NOMO-1 treated with DMSO at 0.1 percent for 48 hours (cell line): ENCODE measurements at regions not wholly inside any gene's neighbourhood (a gene's known extent, or its start where the extent isn't known, plus 50 kb on each side); places are given as distances from the start of the nearest gene placed in this dataset.

Experiments
- DNase-seq: peaks from one replicate; lab custom pipeline; 2025; ENCODE audit not compliant: unreplicated experiment; lab: John Stamatoyannopoulos, UW

GRCh38 chr12:93102312-93102711 is 173.2 kb upstream of the EEA1 start:
- DNase-seq = no peak

- DNase-seq = no peak
Observed at GRCh38 chr12:93102744-93103143, 173.6 kb upstream of the EEA1 start.

GRCh38 chr12:93103154-93103553 is 174.1 kb upstream of the EEA1 start:
- DNase-seq = no peak

DNA sequence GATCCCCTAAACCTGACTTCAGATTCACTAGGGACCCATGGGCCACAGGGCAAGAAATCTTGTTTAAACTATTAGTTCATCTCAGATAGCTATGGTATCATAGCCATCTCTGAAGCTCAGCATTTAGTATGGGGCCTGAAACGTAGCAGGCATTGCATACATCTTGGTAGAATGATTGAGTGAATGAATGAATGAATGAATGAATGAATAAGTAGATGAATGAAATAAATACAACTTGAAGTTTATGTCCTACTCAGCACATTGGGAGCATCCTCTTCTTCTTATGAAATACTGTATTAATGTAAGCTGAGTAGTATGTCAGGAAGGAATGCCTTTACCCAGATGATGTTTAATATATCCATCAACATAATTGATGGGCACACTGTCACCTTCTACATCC is 175.4 kb upstream of the EEA1 start:
- no peak for DNase-seq

- DNase-seq = no peak
Observed at GRCh38 chr12:93106910-93107309, 177.8 kb upstream of the EEA1 start.

DNA sequence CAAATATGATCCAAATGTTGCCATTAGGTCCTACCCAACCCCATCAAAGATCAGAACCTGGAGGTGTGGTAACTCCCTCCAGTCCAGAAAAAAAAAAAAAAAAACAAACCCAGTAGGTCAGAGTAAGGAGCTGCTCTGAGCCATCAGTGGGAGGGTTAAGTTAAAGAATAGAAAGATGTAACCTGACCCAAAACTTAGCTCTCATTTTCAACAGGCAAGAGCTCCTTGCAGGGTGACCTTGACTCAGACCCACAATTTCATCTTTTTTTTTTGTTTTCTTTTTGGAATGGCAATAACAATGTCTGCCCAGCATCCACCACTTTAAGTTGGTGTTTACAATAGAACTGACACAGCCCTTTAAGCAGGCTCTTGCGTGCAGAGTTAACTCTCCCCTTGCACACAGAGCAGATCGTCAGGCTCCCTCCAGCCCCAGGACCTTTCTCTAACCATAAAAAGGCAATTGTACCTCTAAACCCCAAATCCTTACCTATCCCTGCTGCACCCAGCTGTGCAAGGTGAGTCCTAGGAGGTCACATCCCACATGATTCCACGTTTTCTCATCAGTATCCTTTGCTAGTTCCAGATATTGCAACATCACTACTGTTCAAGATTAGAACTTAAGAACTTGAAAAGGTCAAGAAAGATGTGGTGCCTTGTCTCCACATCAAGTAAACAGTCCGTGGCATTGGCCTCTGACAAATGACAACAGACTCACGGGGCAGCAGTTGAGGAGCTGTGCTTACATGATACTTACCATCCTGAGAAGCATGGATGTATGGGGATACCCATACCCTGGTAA is 178.6 kb upstream of the EEA1 start:
- DNase-seq = no peak

DNA sequence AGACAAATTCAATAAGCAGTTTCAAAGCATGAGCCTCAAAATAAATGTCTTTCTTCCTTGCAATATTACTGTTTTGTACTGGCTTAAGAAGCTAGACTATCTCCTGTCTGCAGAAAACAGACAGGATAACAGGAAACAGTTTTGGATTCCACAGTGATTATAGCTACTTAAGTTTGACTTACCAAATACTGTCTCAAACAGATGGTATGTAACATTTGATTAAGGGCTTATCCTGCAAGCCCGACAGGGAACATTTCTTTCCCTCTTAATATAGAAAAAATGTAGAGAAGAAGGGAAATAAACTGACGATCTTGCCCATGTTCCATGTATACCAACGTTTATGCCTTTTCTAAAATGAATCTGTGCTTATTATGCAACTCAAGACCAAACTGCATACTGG is 179.9 kb upstream of the EEA1 start:
- DNase-seq = no peak

DNA sequence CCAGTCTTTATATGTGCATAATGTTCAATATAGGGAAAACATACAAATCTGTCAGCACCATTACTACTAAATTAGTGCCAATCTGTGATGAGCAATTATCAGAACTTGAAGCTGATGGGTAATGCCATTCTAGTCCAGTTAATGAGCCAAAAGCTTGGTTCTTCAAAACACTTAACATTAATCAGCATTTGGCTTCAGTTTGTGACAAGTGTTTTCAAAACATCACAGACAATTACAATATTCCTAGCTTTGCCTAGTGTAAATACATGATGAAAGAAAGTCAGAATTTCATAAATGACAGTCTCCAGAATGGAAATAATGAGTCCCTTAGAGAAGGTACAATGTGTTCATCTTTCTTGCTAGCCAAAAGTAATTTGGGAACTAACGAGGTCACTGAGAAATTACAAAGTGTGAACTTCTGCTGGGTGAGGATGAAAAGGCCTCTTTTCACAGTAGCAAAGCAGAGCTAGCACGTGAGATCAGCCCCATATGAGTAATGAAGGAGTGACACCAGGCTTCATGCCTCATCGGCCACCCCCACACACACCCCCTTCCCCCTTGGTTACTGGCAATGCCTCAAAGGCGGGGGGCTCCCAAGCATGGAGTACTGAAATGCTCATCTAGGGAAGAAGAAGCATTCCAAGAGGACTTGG is 180.6 kb upstream of the EEA1 start:
- DNase-seq = no peak

GRCh38 chr12:93111773-93112172 is 182.7 kb upstream of the EEA1 start:
- DNase-seq = no peak

- peak; percentile 76 for DNase-seq
Observed at GRCh38 chr12:93113317-93114006, 184.4 kb upstream of the EEA1 start.

DNA sequence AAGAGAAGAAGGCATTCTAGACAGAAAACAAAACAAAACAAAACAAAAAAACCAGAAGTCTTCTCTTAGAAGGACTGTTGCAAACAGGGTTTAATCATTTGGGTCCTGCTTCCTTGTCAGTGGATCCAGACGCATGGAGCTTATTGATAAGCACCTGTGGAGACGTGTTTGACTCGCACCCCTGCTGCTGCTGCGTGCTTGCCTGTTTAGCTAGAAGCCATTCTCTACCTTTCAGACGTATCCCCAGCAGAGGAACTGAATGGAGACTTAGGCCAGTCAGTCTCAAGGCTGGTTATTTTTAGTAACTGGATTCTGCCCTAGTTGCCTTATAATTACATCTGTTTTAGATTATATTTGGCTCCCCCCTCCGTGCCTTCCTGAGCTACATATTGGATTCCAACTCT is 186.1 kb upstream of the EEA1 start:
- DNase-seq = no peak

DNA sequence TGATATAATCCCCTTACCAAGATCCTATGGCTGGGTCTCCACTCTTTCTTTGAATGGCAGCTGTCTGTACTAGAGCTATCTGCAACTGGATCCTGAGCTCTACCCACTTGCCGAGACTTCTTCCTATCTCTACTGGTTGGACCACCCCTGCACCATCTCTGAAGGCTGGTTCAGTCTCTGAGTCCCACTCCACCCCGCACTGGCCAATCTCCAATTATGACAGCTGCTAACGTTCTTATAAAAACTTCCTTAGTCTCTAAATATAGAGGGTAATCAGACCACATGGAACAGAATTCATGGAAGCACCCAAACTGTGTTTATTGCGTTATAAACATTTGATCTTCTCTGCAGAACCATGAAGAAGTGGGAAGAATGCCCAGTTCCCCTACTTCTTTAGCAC is 186.6 kb upstream of the EEA1 start:
- DNase-seq = no peak

DNA sequence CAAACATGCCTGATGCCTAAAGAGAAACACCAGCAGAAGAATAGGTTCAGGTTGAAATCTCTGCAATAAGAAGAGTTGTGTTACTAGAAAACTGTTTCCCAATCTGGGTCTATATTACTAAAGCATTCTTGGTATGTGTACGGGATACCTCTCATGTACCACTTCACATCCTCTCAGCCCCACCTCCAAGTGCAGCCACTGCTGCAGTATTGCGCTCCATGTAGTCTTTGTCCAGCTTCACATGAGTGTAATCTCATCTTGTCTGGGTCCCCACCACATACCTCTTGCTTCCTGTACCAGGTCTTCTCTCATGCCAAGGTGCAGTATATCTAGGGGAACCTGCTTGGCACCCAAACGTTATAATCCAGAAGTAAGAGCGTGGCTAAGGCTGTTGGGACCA is 187.5 kb upstream of the EEA1 start:
- DNase-seq = no peak

DNA sequence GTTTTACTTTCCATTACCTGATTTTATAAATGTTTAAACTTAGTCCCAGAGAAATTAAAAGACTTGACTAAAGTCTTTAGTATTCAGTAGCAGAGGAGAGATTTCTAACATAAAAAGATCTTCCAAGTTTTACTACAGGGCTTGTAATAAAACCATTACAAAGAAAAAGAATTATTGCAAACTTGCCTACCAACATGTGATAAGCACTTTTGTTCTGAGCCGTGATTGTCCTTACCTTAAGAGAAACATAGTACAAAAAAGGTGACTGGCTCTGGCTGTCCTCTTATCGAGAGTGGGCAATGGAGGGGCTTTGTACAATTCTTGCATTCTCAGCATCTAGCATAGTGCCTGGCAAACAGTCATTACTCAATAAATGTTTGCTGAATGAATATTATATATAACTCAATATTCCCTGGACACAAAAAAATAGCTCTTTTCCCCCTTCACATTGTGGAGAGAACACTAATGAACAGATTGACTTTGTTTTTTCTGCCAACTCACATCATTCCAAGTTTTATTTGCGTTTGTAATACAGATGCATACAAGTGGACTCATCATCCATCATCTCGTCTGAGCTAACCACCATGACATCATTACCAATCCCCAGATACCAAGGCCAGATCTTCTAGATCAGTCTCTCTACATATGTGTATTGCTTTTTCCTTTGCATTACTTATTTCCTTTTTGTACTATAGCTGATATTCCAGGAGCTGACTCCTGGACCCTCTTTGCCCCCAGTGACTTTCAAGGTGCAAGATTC is 192.8 kb upstream of the EEA1 start:
- no peak for DNase-seq

- DNase-seq = peak; percentile 35
Observed at GRCh38 chr12:93122569-93123091, 193.5 kb upstream of the EEA1 start.

- no peak for DNase-seq
Observed at GRCh38 chr12:93125126-93125525, 196.0 kb upstream of the EEA1 start.

- DNase-seq = no peak
Observed at GRCh38 chr12:93126069-93126474, 197.0 kb upstream of the EEA1 start.

GRCh38 chr12:93127107-93127560 is 198.0 kb upstream of the EEA1 start:
- DNase-seq = no peak

GRCh38 chr12:93127582-93128331 is 198.7 kb upstream of the EEA1 start:
- DNase-seq = peak; percentile 95

GRCh38 chr12:93128332-93128707 is 199.2 kb upstream of the EEA1 start:
- no peak for DNase-seq
